VCaP (cell line): ENCODE measurements at regions not wholly inside any gene's neighbourhood (a gene's known extent, or its start where the extent isn't known, plus 50 kb on each side); places are given as distances from the start of the nearest gene placed in this dataset.

Source experiments
- H3K27ac ChIP-seq: fragments of 450-650 bp; 2 replicates; pipeline ENCODE4 v1.5.1; 2017
- CTCF ChIP-seq: fragments of 450-650 bp; conservative IDR thresholded peaks from 2 replicates; pipeline ENCODE4 v1.5.1; 2017; ENCODE audit warnings: mild to moderate bottlenecking, moderate library complexity

DNA sequence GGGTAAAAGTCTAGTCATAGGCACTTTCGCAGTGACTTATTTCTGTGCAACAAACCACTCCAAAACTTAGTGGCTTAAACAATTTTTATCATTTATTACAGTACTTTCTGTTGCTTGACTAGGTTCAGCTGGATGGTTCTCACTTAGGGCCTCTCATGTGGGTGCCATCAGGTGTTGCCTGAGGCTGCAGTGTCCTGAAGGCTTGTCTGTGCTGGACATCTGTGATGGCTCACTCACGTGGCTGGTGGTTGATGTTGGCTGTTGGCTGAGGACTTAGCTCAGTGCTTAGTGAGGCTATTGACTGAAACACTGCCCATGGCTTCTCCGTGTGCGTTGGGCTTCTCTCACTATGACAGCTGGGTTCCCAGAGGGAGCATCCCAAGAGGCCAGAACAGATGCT, 81.4 kb upstream of the GCFC2 start:
- no peak overlapping the region for H3K27ac ChIP-seq
- TF ChIP-seq CTCF: no peak

- H3K27ac ChIP-seq: no peak overlapping the region
Observed at GRCh38 chr2:75790814-75791467, 80.2 kb upstream of the GCFC2 start.

DNA sequence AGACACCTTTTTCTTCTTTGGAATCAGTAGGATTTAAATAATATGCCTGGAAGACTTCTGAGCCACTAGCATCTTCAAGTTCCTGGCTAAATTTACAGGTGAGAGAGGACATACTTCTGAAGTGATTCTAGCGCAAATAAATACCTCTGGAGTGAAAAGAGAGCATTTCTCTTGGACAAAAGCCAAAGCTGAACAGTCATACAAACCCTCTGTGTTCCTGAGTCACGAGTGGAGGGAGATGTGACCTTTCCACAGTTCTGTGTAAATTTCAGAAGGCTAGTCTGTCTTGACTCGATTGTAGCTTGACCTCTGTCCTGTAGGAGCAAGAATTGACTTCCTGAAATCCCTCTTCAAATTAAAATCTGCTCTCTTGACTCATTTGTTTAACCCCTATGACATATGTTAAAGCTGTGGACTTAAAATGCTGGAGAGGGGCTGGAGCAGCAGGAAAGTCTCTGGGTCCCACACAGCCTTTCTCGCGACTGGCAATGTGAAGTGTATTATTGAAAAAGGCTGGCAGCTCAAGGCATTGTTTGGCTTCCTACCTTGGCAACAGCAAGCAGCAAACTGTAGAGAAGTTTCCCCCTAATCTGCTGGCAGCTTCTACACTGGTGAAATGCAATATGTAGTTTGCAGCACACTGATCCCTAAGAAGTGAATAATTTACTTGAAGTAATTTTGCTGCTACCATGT, 79.6 kb upstream of the GCFC2 start:
- no peak for TF ChIP-seq CTCF
- H3K27ac ChIP-seq: no peak overlapping the region

More at GRCh38 chr2:75790814-75791467, 80.2 kb upstream of the GCFC2 start:
- no peak for TF ChIP-seq CTCF

DNA sequence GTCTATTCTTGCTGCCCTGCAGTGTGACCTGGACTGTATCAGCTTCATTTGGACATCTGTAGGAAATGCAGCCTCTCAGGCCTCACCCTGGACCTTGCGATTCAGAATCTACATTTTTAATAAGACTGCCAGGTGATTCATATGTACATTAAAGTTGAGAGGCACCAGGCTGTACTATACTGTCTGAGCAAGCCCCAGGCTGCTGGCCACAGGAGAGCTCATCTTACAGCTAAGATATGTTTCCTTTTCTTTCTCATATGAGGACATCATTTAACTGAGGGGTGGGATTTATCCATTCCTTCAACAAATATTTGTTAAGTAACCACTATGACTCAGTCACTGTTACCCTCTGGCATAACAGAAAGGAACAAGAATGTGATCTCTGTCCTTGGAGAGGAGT, 78.2 kb upstream of the GCFC2 start:
- TF ChIP-seq CTCF: no peak
- H3K27ac ChIP-seq: peak overlapping the region; percentile 62

DNA sequence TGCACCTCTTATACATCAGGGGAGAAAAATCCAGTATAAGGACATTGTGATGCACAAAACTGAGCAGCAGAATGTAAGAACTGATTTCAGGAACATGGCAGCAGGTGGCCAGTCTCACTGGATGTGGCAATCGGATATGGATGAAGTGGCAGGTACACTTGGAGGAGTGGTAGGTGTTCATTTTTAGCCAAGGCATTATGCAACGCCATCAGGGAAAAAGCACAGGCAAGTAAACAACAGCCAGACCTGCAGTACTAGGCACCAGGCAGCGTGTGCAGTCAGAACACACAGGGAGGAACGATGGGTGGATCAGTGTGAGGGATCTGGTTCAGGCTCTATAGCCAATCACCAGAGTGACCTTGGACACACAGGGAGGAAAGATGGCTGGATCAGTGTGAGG, 77.4 kb upstream of the GCFC2 start:
- TF ChIP-seq CTCF: no peak
- peak overlapping the region; percentile 62 for H3K27ac ChIP-seq

DNA sequence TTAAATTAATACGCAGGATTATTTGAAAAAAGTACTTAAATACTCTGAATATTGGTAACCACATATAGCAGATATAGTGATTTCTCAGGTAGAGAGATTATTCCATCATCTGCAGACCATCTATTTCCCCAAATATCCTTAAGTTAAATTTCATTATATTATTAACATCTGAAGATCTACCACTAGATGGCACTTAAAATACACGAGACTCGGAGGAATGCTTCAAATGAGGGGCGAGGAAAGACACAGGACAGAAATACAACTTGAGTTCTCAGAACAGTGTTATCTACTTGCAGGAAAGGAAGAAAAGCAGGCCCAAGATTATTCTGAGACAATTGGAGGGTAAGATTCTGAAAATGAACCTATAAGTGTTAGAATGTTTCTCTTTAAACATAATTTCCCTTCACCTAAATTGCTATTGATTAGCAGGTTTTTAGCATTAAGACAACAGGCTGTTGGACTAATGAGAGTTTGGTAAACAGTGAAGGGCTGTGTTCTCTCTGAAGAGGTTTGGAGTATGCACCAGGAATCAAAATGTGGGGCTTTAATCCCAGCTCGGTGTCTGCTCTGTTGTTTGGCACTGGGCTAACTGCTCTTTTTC, 76.9 kb upstream of the GCFC2 start:
- peak overlapping the region; percentile 62 for H3K27ac ChIP-seq
- peak; percentile 73 for TF ChIP-seq CTCF

GRCh38 chr2:75775311-75775823, 64.7 kb upstream of the GCFC2 start:
- no peak for TF ChIP-seq CTCF
- no peak overlapping the region for H3K27ac ChIP-seq
